GM12873 (cell line): ENCODE measurements at regions not wholly inside any gene's neighbourhood (a gene's known extent, or its start where the extent isn't known, plus 50 kb on each side); places are given as distances from the start of the nearest gene placed in this dataset.

ENCODE experiments used
- TF ChIP-seq, protein P1 (sequence below): IDR thresholded peaks from 2 replicates; pipeline ENCODE4 v1.5.1; 2012; ENCODE audit warnings: low read depth, mild to moderate bottlenecking, moderate library complexity, low read length, control low read depth; ENCODE audit not compliant: insufficient read depth; ENCODE audit errors: missing control alignments

DNA sequence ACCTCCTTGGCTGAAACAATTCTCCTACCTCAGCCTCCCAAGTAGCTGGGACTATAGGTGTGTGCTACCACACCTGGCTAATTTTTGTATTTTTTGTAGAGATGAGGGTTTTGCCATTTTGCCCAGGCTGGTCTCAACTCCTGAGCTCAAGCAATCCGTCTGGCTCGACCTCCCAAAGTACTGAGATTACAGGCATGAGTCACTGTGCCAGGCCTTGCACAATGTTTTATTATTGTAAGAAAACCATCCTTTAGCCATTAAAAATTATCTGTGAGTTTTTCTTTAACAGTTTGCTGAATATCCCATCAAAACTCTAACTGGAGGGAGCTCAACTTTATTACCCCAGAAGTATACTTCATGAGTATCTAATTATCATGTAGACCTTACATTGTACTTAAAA lies 900.3 kb downstream of the PCDH7 start:
- TF ChIP-seq, protein P1, sequence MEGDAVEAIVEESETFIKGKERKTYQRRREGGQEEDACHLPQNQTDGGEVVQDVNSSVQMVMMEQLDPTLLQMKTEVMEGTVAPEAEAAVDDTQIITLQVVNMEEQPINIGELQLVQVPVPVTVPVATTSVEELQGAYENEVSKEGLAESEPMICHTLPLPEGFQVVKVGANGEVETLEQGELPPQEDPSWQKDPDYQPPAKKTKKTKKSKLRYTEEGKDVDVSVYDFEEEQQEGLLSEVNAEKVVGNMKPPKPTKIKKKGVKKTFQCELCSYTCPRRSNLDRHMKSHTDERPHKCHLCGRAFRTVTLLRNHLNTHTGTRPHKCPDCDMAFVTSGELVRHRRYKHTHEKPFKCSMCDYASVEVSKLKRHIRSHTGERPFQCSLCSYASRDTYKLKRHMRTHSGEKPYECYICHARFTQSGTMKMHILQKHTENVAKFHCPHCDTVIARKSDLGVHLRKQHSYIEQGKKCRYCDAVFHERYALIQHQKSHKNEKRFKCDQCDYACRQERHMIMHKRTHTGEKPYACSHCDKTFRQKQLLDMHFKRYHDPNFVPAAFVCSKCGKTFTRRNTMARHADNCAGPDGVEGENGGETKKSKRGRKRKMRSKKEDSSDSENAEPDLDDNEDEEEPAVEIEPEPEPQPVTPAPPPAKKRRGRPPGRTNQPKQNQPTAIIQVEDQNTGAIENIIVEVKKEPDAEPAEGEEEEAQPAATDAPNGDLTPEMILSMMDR, result no peak

DNA sequence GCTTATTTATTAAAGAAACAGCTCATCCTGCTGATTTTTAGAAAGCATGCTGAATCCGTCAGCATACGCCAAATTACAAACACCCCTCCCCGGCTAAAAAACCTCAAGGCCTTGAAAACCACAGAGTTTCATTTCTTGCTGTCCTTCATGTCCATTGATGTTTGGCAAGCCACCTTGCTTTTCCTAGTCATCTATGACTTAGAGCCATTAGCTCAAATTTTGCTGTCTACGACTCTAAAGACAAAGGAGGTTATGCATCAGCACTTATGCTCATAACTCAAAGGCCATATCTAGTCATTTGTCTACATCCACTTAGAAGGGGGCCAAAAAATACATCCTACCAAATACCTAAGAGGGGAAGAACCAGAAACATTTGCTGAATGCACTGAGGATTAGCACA lies 925.1 kb downstream of the PCDH7 start:
- TF ChIP-seq, protein P1, result no peak

DNA sequence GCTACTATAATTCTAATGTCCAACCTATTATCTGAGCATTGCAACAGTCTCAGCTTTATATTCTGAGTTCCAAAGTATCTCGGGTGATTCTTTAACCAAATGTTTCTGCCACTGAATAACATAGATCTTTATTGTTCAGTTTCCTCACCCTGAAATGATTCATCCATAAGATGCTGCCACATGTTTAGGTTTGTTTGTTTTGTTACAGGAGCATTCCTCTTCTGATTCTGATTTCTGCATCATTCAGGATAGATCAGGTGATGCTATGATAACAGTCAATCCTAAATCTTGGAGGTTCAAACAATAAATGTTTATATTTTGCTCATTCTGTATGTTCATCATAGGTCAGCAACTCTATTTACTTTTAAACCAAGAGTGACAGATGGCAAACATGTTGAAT lies 927.6 kb downstream of the PCDH7 start:
- TF ChIP-seq, protein P1, result no peak

DNA sequence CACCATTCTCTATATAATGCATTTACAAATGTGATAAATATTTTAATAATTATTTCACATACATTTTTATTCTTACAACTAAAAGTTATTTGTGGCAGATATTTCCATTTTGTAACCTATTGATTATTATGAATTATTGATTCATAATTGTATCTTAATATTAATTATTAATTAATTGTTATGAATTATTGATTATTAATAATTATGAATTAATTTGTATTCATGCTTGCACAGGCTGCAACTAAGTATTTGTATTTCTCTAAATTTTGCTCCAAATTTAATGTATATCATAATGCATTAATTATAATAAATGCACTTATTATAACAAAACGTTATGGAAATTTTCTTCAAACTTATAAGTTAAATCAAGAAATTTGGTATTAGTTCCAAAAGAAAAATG lies 929.7 kb downstream of the PCDH7 start:
- TF ChIP-seq, protein P1, result no peak

DNA sequence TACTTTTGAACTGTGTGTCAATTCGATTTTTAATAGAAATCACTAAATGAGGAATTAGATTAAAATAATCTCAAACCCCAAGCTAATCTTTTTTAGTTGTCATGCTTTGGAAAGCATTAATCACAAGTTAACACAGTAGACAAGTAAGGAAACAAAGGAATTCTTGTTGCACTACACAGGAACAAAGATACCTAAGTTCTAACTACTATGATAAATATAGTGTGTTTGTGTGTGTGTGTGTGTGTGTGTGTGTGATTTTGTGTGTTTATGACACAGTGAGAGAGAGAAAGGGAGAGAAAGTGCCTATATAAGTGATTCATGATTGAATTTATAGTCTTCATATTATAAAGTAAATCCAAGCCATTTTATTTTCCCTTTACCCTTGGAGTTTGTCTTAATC lies 931.4 kb downstream of the PCDH7 start:
- TF ChIP-seq, protein P1, result no peak

DNA sequence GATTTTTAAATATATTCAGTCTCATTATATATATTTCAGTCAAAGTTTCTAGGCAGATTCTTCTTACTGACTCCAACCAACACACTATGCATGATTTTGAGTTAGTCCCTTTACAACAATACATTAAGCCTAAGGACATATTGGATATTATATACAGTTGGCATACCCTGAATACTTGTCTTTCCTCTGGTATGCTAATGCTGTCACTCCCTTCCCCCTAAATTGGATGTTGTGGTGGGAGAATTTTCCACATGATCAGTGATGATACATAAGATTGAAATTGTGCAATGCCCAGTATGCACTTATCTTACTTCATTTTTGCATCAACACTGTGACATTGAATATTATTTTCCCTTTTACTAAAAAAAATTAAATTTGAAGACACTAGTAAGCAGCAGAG lies 935.2 kb downstream of the PCDH7 start:
- TF ChIP-seq, protein P1, result no peak

DNA sequence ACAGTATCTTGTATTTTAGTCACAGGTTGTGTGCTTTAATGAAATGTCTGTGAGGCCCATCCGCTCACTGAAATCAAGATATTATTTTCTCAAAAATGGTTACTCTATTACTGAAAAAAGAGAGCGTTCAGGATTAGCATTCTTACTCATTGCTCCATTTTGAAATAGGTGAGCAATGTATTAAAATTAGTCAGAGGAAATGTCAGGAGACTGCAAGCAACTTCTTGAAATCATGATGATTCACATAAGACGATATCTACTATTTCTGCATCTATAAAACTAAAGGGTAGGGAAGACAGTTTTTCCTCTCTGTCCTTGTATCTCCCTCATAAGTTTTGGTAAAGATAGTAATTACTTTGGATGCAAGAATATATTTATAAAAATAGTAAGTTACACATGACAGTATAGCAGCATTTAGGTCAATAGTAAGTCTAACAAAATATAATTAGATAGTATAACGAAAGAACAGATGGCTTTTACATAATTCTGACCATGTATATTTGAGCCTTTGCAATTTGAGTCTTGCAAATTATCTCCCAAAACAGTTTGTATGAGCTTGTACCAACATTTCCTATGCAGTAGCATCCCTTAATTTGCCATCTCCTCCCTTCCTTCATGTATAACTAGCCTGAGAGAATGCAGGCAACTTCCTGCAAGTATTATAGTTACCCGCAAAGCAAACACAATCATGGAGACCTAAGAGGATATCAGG lies 937.8 kb downstream of the PCDH7 start:
- TF ChIP-seq, protein P1, result no peak
